ENCODE measurements at regions not wholly inside any gene's neighbourhood (a gene's known extent, or its start where the extent isn't known, plus 50 kb on each side); places are given as distances from the start of the nearest gene placed in this dataset.

- Mint-ChIP-seq H3K27ac (ENCODE audit: unreplicated experiment) (no peak overlapping the region), H3K9me3 (ENCODE audit: unreplicated experiment) (peaks cover 4% of the 10 kb centered on the region), H3K4me1 (ENCODE audit: unreplicated experiment) (no peaks in the 10 kb centered on the region), H3K36me3 (ENCODE audit: unreplicated experiment) (no peaks in the 10 kb centered on the region), H3K4me3 (ENCODE audit: unreplicated experiment) (no peak overlapping the region), H3K27me3 (ENCODE audit: unreplicated experiment) (peaks cover 2% of the 10 kb centered on the region)
- TF ChIP-seq CTCF (IDR thresholded peaks at IDR 0.05) = no peak
- no peak for DNase-seq (ENCODE audit: extremely low spot score, unreplicated experiment)
Measured at GRCh38 chr13:61358599-61358998, 57.0 kb downstream of the PCDH20 start.

- DNase-seq (ENCODE audit: extremely low spot score, unreplicated experiment) = no peak
- no peaks in the 10 kb centered on the region for H3K4me1 Mint-ChIP-seq (ENCODE audit: unreplicated experiment)
- no peaks in the 10 kb centered on the region for H3K27me3 Mint-ChIP-seq (ENCODE audit: unreplicated experiment)
Measured at GRCh38 chr13:61350341-61350740, 65.3 kb downstream of the PCDH20 start.

GRCh38 chr13:61339054-61339621, 76.5 kb downstream of the PCDH20 start:
- H3K27me3 Mint-ChIP-seq (ENCODE audit: unreplicated experiment) = no peaks in the 10 kb centered on the region
- H3K4me1 Mint-ChIP-seq (ENCODE audit: unreplicated experiment) = no peaks in the 10 kb centered on the region
- TF ChIP-seq CTCF (IDR thresholded peaks at IDR 0.05) = no peak
- no peak overlapping the region for H3K27ac Mint-ChIP-seq (ENCODE audit: unreplicated experiment)
- no peak for DNase-seq (ENCODE audit: extremely low spot score, unreplicated experiment)
- H3K9me3 Mint-ChIP-seq (ENCODE audit: unreplicated experiment) = peaks cover 4% of the 10 kb centered on the region
- no peaks in the 10 kb centered on the region for H3K36me3 Mint-ChIP-seq (ENCODE audit: unreplicated experiment)
- H3K4me3 Mint-ChIP-seq (ENCODE audit: unreplicated experiment) = no peak overlapping the region

More at GRCh38 chr13:61350341-61350740, 65.3 kb downstream of the PCDH20 start:
- no peak overlapping the region for H3K27ac Mint-ChIP-seq (ENCODE audit: unreplicated experiment)
- TF ChIP-seq CTCF (IDR thresholded peaks at IDR 0.05) = no peak
- no peaks in the 10 kb centered on the region for H3K36me3 Mint-ChIP-seq (ENCODE audit: unreplicated experiment)
- no peak overlapping the region for H3K4me3 Mint-ChIP-seq (ENCODE audit: unreplicated experiment)
- H3K9me3 Mint-ChIP-seq (ENCODE audit: unreplicated experiment) = no peaks in the 10 kb centered on the region

- Mint-ChIP-seq H3K4me1 (ENCODE audit: unreplicated experiment) (no peaks in the 10 kb centered on the region), H3K9me3 (ENCODE audit: unreplicated experiment) (no peaks in the 10 kb centered on the region), H3K27ac (ENCODE audit: unreplicated experiment) (no peak overlapping the region), H3K27me3 (ENCODE audit: unreplicated experiment) (no peaks in the 10 kb centered on the region), H3K4me3 (ENCODE audit: unreplicated experiment) (no peak overlapping the region), H3K36me3 (ENCODE audit: unreplicated experiment) (no peaks in the 10 kb centered on the region)
- TF ChIP-seq CTCF (IDR thresholded peaks at IDR 0.05) = no peak
- no peak for DNase-seq (ENCODE audit: extremely low spot score, unreplicated experiment)
Measured at GRCh38 chr13:61316647-61317046, 99.0 kb downstream of the PCDH20 start.

GRCh38 chr13:61294467-61295191, 121.0 kb downstream of the PCDH20 start:
- Mint-ChIP-seq H3K27ac (ENCODE audit: unreplicated experiment) (no peak overlapping the region), H3K36me3 (ENCODE audit: unreplicated experiment) (no peaks in the 10 kb centered on the region), H3K9me3 (ENCODE audit: unreplicated experiment) (no peaks in the 10 kb centered on the region), H3K4me1 (ENCODE audit: unreplicated experiment) (no peaks in the 10 kb centered on the region), H3K27me3 (ENCODE audit: unreplicated experiment) (no peaks in the 10 kb centered on the region), H3K4me3 (ENCODE audit: unreplicated experiment) (no peak overlapping the region)
- DNase-seq (ENCODE audit: extremely low spot score, unreplicated experiment) = no peak
- no peak for TF ChIP-seq CTCF (IDR thresholded peaks at IDR 0.05)

All from osteocyte (in vitro differentiated cells).